MM.1S (cell line): ENCODE measurements at regions not wholly inside any gene's neighbourhood (a gene's known extent, or its start where the extent isn't known, plus 50 kb on each side); places are given as distances from the start of the nearest gene placed in this dataset.

Experiments
- DNase-seq: peaks from one replicate; pipeline ENCODE4 v3.0.0-alpha.2; 2015
- H2AFZ ChIP-seq: fragments of 300-600 bp; sonication (generic); 2 replicates; pipeline ENCODE4 v1.6.0; 2016; ENCODE audit warnings: antibody characterized with exemption, low read length
- H3F3A ChIP-seq: fragments of 300-600 bp; sonication (generic); 2 replicates; pipeline ENCODE4 v1.6.1; 2016; ENCODE audit warnings: mild to moderate bottlenecking, antibody characterized with exemption, low read length, moderate library complexity, mixed read lengths; ENCODE audit not compliant: insufficient read depth
- H3K27ac ChIP-seq: fragments of 300-600 bp; sonication (generic); 2 replicates; pipeline ENCODE4 v1.5.1; 2016; ENCODE audit warnings: mild to moderate bottlenecking, low read length
- H3K27me3 ChIP-seq: fragments of 300-600 bp; sonication (generic); replicated peaks from 2 replicates; pipeline ENCODE4 v1.6.0; 2016; ENCODE audit warnings: low read length; ENCODE audit not compliant: insufficient read depth
- H3K36me3 ChIP-seq: fragments of 300-600 bp; sonication (generic); replicated peaks from 2 replicates; pipeline ENCODE4 v1.6.1; 2016; ENCODE audit warnings: mild to moderate bottlenecking, low read length, mixed read lengths; ENCODE audit not compliant: insufficient read depth
- H3K4me1 ChIP-seq: fragments of 300-600 bp; sonication (generic); 2 replicates; pipeline ENCODE4 v1.6.1; 2016; ENCODE audit warnings: low read length, mixed read lengths
- H3K4me2 ChIP-seq: fragments of 300-600 bp; sonication (generic); 2 replicates; pipeline ENCODE4 v1.6.0; 2016; ENCODE audit warnings: low read depth, low read length
- H3K4me3 ChIP-seq: fragments of 300-600 bp; sonication (generic); 2 replicates; pipeline ENCODE4 v1.5.1; 2016; ENCODE audit warnings: low read length, mixed read lengths
- H3K79me2 ChIP-seq: fragments of 300-600 bp; sonication (generic); 2 replicates; pipeline ENCODE4 v1.6.1; 2016; ENCODE audit warnings: mixed run types, low read length, mixed read lengths
- H3K9ac ChIP-seq: fragments of 300-600 bp; sonication (generic); 2 replicates; pipeline ENCODE4 v1.6.1; 2016; ENCODE audit warnings: low read length, mixed read lengths
- H3K9me2 ChIP-seq: fragments of 300-600 bp; sonication (generic); replicated peaks from 2 replicates; pipeline ENCODE4 v1.6.1; 2016; ENCODE audit warnings: mild to moderate bottlenecking, low read length, mixed read lengths; ENCODE audit not compliant: insufficient read depth
- H3K9me3 ChIP-seq: fragments of 300-600 bp; sonication (generic); replicated peaks from 2 replicates; pipeline ENCODE4 v1.6.1; 2016; ENCODE audit warnings: mild to moderate bottlenecking, low read length, mixed read lengths; ENCODE audit not compliant: insufficient read depth
- H4K20me1 ChIP-seq: fragments of 300-600 bp; sonication (generic); 2 replicates; pipeline ENCODE4 v1.6.1; 2016; ENCODE audit warnings: mild to moderate bottlenecking, low read length, moderate library complexity, mixed read lengths; ENCODE audit not compliant: insufficient read depth
- EZH2 ChIP-seq: fragments of 300-600 bp; sonication (generic); optimal IDR thresholded peaks from 2 replicates; pipeline ENCODE3; 2017; ENCODE audit warnings: low read depth, mild to moderate bottlenecking, antibody characterized with exemption, low read length, mixed read lengths
- EZH2phosphoT487 ChIP-seq: fragments of 300-600 bp; sonication (generic); IDR thresholded peaks from 2 replicates; pipeline ENCODE4 v1.6.1; 2018; ENCODE audit warnings: antibody characterized with exemption, low read length
- TF ChIP-seq, protein P1 (sequence below): fragments of 300-600 bp; sonication (generic); IDR thresholded peaks from 2 replicates; pipeline ENCODE4 v1.5.1; 2016; ENCODE audit warnings: antibody characterized with exemption, low read length, mixed read lengths

- Histone ChIP-seq H3K4me3 (no peak overlapping the region), H3K27me3 (no peaks in the 10 kb centered on the region), H3K4me1 (no peaks in the 10 kb centered on the region), H3K79me2 (no peaks in the 10 kb centered on the region), H3K9me3 (no peaks in the 10 kb centered on the region), H3K9me2 (no peaks in the 10 kb centered on the region), H3K36me3 (no peaks in the 10 kb centered on the region), H3F3A (no peaks in the 10 kb centered on the region), H2AFZ (no peak overlapping the region), H4K20me1 (no peaks in the 10 kb centered on the region), H3K27ac (no peak overlapping the region), H3K4me2 (no peak overlapping the region), H3K9ac (no peak overlapping the region)
- DNase-seq, result no peak
- TF ChIP-seq EZH2 (no peak), EZH2phosphoT487 (no peak)
- TF ChIP-seq, protein P1, sequence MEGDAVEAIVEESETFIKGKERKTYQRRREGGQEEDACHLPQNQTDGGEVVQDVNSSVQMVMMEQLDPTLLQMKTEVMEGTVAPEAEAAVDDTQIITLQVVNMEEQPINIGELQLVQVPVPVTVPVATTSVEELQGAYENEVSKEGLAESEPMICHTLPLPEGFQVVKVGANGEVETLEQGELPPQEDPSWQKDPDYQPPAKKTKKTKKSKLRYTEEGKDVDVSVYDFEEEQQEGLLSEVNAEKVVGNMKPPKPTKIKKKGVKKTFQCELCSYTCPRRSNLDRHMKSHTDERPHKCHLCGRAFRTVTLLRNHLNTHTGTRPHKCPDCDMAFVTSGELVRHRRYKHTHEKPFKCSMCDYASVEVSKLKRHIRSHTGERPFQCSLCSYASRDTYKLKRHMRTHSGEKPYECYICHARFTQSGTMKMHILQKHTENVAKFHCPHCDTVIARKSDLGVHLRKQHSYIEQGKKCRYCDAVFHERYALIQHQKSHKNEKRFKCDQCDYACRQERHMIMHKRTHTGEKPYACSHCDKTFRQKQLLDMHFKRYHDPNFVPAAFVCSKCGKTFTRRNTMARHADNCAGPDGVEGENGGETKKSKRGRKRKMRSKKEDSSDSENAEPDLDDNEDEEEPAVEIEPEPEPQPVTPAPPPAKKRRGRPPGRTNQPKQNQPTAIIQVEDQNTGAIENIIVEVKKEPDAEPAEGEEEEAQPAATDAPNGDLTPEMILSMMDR, result no peak
Measured at GRCh38 chr6:40082278-40083043, 148.2 kb upstream of the MOCS1 start.

DNA sequence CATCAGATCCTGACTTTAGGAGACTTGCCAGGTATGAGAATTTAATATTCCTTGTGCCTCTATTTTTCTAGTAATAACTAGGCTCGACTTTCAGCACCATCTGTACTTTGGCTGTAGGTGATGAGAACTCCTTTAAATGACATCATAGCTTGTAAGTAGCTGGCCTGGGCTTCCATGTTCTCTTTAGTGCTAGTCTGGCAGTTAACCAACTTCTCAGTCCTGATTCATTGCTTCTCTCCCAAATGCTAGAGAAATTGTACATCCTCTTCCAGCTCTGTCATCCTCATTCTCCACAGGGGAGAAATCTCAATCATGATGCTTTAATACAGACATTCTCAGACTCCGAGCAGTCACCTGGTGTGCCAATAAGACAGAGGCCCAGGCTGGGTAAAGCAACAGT lies 143.5 kb upstream of the MOCS1 start:
- Histone ChIP-seq H3K27ac (no peak overlapping the region), H3K4me2 (no peak overlapping the region), H3F3A (no peaks in the 10 kb centered on the region), H3K4me3 (no peak overlapping the region), H3K9me2 (no peaks in the 10 kb centered on the region), H4K20me1 (no peaks in the 10 kb centered on the region), H3K79me2 (no peaks in the 10 kb centered on the region), H2AFZ (no peak overlapping the region), H3K27me3 (no peaks in the 10 kb centered on the region), H3K9me3 (no peaks in the 10 kb centered on the region), H3K4me1 (no peaks in the 10 kb centered on the region), H3K9ac (no peak overlapping the region), H3K36me3 (no peaks in the 10 kb centered on the region)
- DNase-seq, result no peak
- no peak for TF ChIP-seq EZH2
- TF ChIP-seq EZH2phosphoT487, result no peak
- TF ChIP-seq, protein P1, result no peak

GRCh38 chr6:40077315-40077714 lies 143.1 kb upstream of the MOCS1 start:
- no peaks in the 10 kb centered on the region for H3K9me2 ChIP-seq
- no peak for DNase-seq
- TF ChIP-seq, protein P1, result no peak
- TF ChIP-seq EZH2 (no peak), EZH2phosphoT487 (no peak)
- H3K27me3 ChIP-seq, result no peaks in the 10 kb centered on the region
- H3K27ac ChIP-seq, result no peak overlapping the region
- H3K79me2 ChIP-seq, result no peaks in the 10 kb centered on the region
- no peak overlapping the region for H3K9ac ChIP-seq
- no peaks in the 10 kb centered on the region for H4K20me1 ChIP-seq
- no peaks in the 10 kb centered on the region for H3K4me1 ChIP-seq
- H3K36me3 ChIP-seq, result no peaks in the 10 kb centered on the region
- H3F3A ChIP-seq, result no peaks in the 10 kb centered on the region
- H3K4me3 ChIP-seq, result no peak overlapping the region
- no peaks in the 10 kb centered on the region for H3K9me3 ChIP-seq
- H2AFZ ChIP-seq, result no peak overlapping the region
- no peak overlapping the region for H3K4me2 ChIP-seq
